Nephron (organoid): ENCODE measurements at regions not wholly inside any gene's neighbourhood (a gene's known extent, or its start where the extent isn't known, plus 50 kb on each side); places are given as distances from the start of the nearest gene placed in this dataset.

ENCODE experiments used
- H3K27ac Mint-ChIP-seq, 3 experiments: 2 replicates each; pipeline ENCODE4 v1.8.0; 2020; ENCODE audit warnings: mixed read lengths in 3 of 3, mild to moderate bottlenecking in 2 of 3, moderate library complexity in 1 of 3
- H3K27me3 Mint-ChIP-seq: 2 replicates; pipeline ENCODE4 v1.8.0; 2021; ENCODE audit warnings: low read depth, mild to moderate bottlenecking, moderate library complexity, mixed read lengths
- H3K36me3 Mint-ChIP-seq: 2 replicates; pipeline ENCODE4 v1.8.0; 2020; ENCODE audit warnings: low read depth, mixed read lengths
- H3K4me1 Mint-ChIP-seq: 2 replicates; pipeline ENCODE4 v1.8.0; 2020; ENCODE audit warnings: mixed read lengths
- H3K4me3 Mint-ChIP-seq, 3 experiments: 2 replicates each; pipeline ENCODE4 v1.8.0; 2020; ENCODE audit warnings: mild to moderate bottlenecking in 3 of 3, mixed read lengths in 3 of 3, moderate library complexity in 2 of 3
- H3K9me3 Mint-ChIP-seq: 2 replicates; pipeline ENCODE4 v1.8.0; 2020; ENCODE audit warnings: mixed read lengths
- TF ChIP-seq, protein P1 (sequence below), 3 experiments: fragments of 200-600 bp; sonication (generic); IDR thresholded peaks; one replicate each; pipeline ENCODE4 v1.5.0; 2021; ENCODE audit warnings: antibody characterized with exemption in 3 of 3; ENCODE audit not compliant: unreplicated experiment in 3 of 3

DNA sequence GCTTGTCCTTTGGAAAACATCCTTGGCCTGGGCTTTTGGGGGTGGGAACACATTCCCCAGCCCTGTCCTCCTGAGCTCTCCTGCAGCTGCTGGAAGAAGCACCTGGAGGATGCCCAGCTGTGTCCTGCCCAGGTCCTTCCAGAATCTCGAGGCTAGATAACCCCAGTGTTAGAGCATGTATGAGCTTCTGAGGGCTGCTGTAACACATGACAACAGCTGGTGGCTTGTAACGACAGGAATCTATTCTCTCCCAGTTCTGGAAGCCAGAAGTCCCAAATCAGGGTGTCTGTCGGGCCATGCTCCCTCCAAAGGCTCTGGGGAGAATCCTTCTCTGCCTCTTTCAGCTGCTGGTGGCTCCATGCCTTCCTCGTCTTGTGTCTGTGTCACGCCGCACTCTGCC, 403.6 kb upstream of the C2CD4B start:
- peak overlapping the region in 1 of 3 experiments; percentile 91 for H3K27ac Mint-ChIP-seq

GRCh38 chr15:62569460-62570404, 404.6 kb upstream of the C2CD4B start:
- Mint-ChIP-seq H3K4me3 (peak overlapping the region in 1 of 3 experiments; percentile 8), H3K4me1 (peaks cover 67% of the 10 kb centered on the region), H3K27me3 (no peaks in the 10 kb centered on the region), H3K36me3 (no peaks in the 10 kb centered on the region), H3K9me3 (no peaks in the 10 kb centered on the region), H3K27ac (peak overlapping the region; percentile 82 to 91 (median 85))
- TF ChIP-seq, protein P1, sequence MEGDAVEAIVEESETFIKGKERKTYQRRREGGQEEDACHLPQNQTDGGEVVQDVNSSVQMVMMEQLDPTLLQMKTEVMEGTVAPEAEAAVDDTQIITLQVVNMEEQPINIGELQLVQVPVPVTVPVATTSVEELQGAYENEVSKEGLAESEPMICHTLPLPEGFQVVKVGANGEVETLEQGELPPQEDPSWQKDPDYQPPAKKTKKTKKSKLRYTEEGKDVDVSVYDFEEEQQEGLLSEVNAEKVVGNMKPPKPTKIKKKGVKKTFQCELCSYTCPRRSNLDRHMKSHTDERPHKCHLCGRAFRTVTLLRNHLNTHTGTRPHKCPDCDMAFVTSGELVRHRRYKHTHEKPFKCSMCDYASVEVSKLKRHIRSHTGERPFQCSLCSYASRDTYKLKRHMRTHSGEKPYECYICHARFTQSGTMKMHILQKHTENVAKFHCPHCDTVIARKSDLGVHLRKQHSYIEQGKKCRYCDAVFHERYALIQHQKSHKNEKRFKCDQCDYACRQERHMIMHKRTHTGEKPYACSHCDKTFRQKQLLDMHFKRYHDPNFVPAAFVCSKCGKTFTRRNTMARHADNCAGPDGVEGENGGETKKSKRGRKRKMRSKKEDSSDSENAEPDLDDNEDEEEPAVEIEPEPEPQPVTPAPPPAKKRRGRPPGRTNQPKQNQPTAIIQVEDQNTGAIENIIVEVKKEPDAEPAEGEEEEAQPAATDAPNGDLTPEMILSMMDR (IDR thresholded peaks at IDR 0.05; ENCODE audit: unreplicated experiment in 3 of 3), result no peak

More for the DNA sequence above, 403.6 kb upstream of the C2CD4B start:
- peaks cover 70% of the 10 kb centered on the region for H3K4me1 Mint-ChIP-seq
- H3K36me3 Mint-ChIP-seq, result no peaks in the 10 kb centered on the region
- no peaks in the 10 kb centered on the region for H3K27me3 Mint-ChIP-seq
- TF ChIP-seq, protein P1 (IDR thresholded peaks at IDR 0.05; ENCODE audit: unreplicated experiment in 3 of 3), result no peak
- H3K9me3 Mint-ChIP-seq, result no peaks in the 10 kb centered on the region
- no peak overlapping the region for H3K4me3 Mint-ChIP-seq

GRCh38 chr15:62570405-62570783, 405.3 kb upstream of the C2CD4B start:
- TF ChIP-seq, protein P1 (IDR thresholded peaks at IDR 0.05; ENCODE audit: unreplicated experiment in 3 of 3), result no peak
- H3K4me3 Mint-ChIP-seq, result no peak overlapping the region
- H3K9me3 Mint-ChIP-seq, result no peaks in the 10 kb centered on the region
- H3K4me1 Mint-ChIP-seq, result peaks cover 60% of the 10 kb centered on the region
- peak overlapping the region; percentile 82 to 91 (median 85) for H3K27ac Mint-ChIP-seq
- H3K27me3 Mint-ChIP-seq, result no peaks in the 10 kb centered on the region
- no peaks in the 10 kb centered on the region for H3K36me3 Mint-ChIP-seq

DNA sequence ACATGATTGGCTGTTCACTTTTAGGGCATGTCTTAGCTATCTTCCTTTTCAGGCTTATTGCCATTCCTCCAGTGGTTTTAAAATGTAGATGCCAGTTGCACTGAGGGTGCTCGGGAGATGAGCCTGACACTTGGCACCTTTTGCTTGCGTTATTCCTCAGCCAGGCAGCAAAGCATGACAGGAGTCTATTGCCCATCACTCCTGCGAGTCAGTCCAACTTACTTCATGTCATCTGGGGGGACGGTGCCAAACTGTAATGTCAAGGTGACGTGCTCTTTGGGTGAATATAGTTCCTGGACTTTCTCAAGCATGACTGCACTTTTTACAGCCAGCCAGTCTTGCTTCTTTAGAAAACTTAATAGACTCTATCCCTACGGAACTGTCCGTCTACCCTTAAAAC, 406.0 kb upstream of the C2CD4B start:
- TF ChIP-seq, protein P1 (IDR thresholded peaks at IDR 0.05; ENCODE audit: unreplicated experiment in 3 of 3), result no peak

GRCh38 chr15:62572797-62573196, 407.7 kb upstream of the C2CD4B start:
- peaks cover 44% of the 10 kb centered on the region for H3K4me1 Mint-ChIP-seq
- TF ChIP-seq, protein P1 (IDR thresholded peaks at IDR 0.05; ENCODE audit: unreplicated experiment in 3 of 3), result no peak
- no peak overlapping the region for H3K4me3 Mint-ChIP-seq
- H3K27me3 Mint-ChIP-seq, result no peaks in the 10 kb centered on the region
- no peaks in the 10 kb centered on the region for H3K36me3 Mint-ChIP-seq
- H3K27ac Mint-ChIP-seq, result peak overlapping the region; percentile 19 to 79 (median 74)
- H3K9me3 Mint-ChIP-seq, result no peaks in the 10 kb centered on the region

More for the DNA sequence above, 406.0 kb upstream of the C2CD4B start:
- Mint-ChIP-seq H3K4me3 (no peak overlapping the region), H3K4me1 (peaks cover 54% of the 10 kb centered on the region), H3K36me3 (no peaks in the 10 kb centered on the region), H3K27me3 (no peaks in the 10 kb centered on the region), H3K27ac (peak overlapping the region; percentile 78 to 91 (median 82)), H3K9me3 (no peaks in the 10 kb centered on the region)
